Endothelial cell of umbilical vein (primary cell): ENCODE measurements at regions not wholly inside any gene's neighbourhood (a gene's known extent, or its start where the extent isn't known, plus 50 kb on each side); places are given as distances from the start of the nearest gene placed in this dataset.

Source experiments
- BruUV-seq: library from RNA; stranded (reverse); fragments of 400-500 nt; replicated peaks from 2 replicates; lab custom pipeline; 2021; lab: Mats Ljungman, UMichigan
- CTCF ChIA-PET: fragments of 300-600, 350-600 bp; sonication (Branson Sonifier 250); formaldehyde crosslinking; loops from one replicate; lab custom pipeline; 2021; ENCODE audit warnings: antibody characterized with exemption, inconsistent platforms; lab: Charles Lee
- POLR2A ChIA-PET: fragments of 300-600, 350-600 bp; sonication (Branson Sonifier 250); formaldehyde crosslinking; loops from one replicate; lab custom pipeline; 2021; ENCODE audit warnings: antibody characterized with exemption, inconsistent platforms; lab: Charles Lee
- DNase-seq: peaks from one replicate; pipeline ENCODE4 v3.0.0-alpha.2; 2011; ENCODE audit warnings: low read depth, low spot score
- FAIRE-seq: peaks from 2 replicates; lab custom pipeline; 2011; peaks lifted over from hg19 to GRCh38; lab: Jason Lieb, UNC
- H2AFZ ChIP-seq: 2 replicates; pipeline ENCODE4 v1.6.0; 2012; ENCODE audit warnings: low read depth, low read length, control low read depth, inconsistent platforms
- H3K27ac ChIP-seq: 2 replicates; pipeline ENCODE4 v1.5.1; 2011; ENCODE audit warnings: low read depth, mild to moderate bottlenecking, control low read depth, low read length, moderate library complexity; ENCODE audit not compliant: insufficient read depth
- H3K27me3 ChIP-seq, 2 experiments: 2 replicates each; pipeline versions ENCODE4 v1.6.0 to v1.6.1; 2011; ENCODE audit warnings: low read length in 2 of 2, mixed read lengths in 1 of 2; ENCODE audit not compliant: control insufficient read depth in 2 of 2, insufficient read depth in 2 of 2
- H3K36me3 ChIP-seq, 2 experiments: 2 replicates in 1 of 2; 3 replicates in 1 of 2; pipeline ENCODE4 v1.5.1; 2011; ENCODE audit warnings: low read length in 2 of 2, mild to moderate bottlenecking in 1 of 2, moderate library complexity in 1 of 2; ENCODE audit not compliant: control insufficient read depth in 2 of 2, insufficient read depth in 2 of 2; ENCODE audit errors: extremely low read depth in 1 of 2
- H3K4me1 ChIP-seq: 3 replicates; pipeline ENCODE4 v1.5.1; 2011; ENCODE audit warnings: mild to moderate bottlenecking, low read length; ENCODE audit not compliant: control insufficient read depth, insufficient read depth; ENCODE audit errors: extremely low read depth
- H3K4me2 ChIP-seq: 2 replicates; pipeline ENCODE4 v1.6.1; 2011; ENCODE audit warnings: low read length, control low read depth, mixed read lengths; ENCODE audit not compliant: insufficient read depth
- H3K4me3 ChIP-seq, 3 experiments: fragments of 200-600 bp in 1 of 3; sonication (generic), shearing (Covaris generic) in 1 of 3; replicated peaks in 1 of 3; 2 replicates each; pipeline ENCODE4 v1.5.1; 2011 to 2016; ENCODE audit warnings: control low read depth in 3 of 3, low read length in 3 of 3, mild to moderate bottlenecking in 2 of 3, inconsistent platforms in 1 of 3, low read depth in 1 of 3, moderate library complexity in 1 of 3; ENCODE audit not compliant: insufficient read depth in 1 of 3
- H3K79me2 ChIP-seq: 2 replicates; pipeline ENCODE4 v1.6.0; 2012; ENCODE audit warnings: low read length, inconsistent platforms; ENCODE audit not compliant: control insufficient read depth, insufficient read depth
- H3K9ac ChIP-seq: replicated peaks from 2 replicates; pipeline ENCODE3; 2011; ENCODE audit warnings: low read length, control low read depth; ENCODE audit not compliant: insufficient read depth; ENCODE audit errors: extremely low read depth
- H3K9me1 ChIP-seq: replicated peaks from 3 replicates; pipeline ENCODE4 v1.6.0; 2011; ENCODE audit warnings: mild to moderate bottlenecking, low read length; ENCODE audit not compliant: control insufficient read depth, insufficient read depth; ENCODE audit errors: extremely low read depth
- H3K9me3 ChIP-seq: replicated peaks from 2 replicates; pipeline ENCODE4 v1.5.1; 2012; ENCODE audit warnings: low read length, inconsistent platforms; ENCODE audit not compliant: control insufficient read depth, insufficient read depth
- H4K20me1 ChIP-seq: replicated peaks from 2 replicates; pipeline ENCODE3; 2011; ENCODE audit warnings: mild to moderate bottlenecking, low read length; ENCODE audit not compliant: control insufficient read depth, insufficient read depth; ENCODE audit errors: extremely low read depth
- CTCF ChIP-seq, 2 donors: IDR thresholded peaks; 1 replicate in 1 of 2; 2 replicates in 1 of 2; pipeline ENCODE4 v1.5.1; 2011; ENCODE audit warnings: low read length in 2 of 2, mild to moderate bottlenecking in 2 of 2, moderate library complexity in 2 of 2, control low read depth in 1 of 2, inconsistent platforms in 1 of 2, low read depth in 1 of 2; ENCODE audit not compliant: insufficient read depth in 1 of 2; ENCODE audit errors: extremely low read depth in 1 of 2
- EZH2 ChIP-seq: IDR thresholded peaks from 2 replicates; pipeline ENCODE4 v1.6.1; 2012; ENCODE audit warnings: borderline replicate concordance, low read depth, mild to moderate bottlenecking, moderate library complexity, low read length, inconsistent platforms; ENCODE audit not compliant: severe bottlenecking
- FOS ChIP-seq: IDR thresholded peaks from 2 replicates; pipeline ENCODE4 v1.6.1; 2011; ENCODE audit warnings: mild to moderate bottlenecking, low read length, moderate library complexity, borderline replicate concordance; ENCODE audit not compliant: insufficient read depth
- GATA2 ChIP-seq: IDR thresholded peaks from 2 replicates; pipeline ENCODE4 v1.7.0; 2011; ENCODE audit warnings: low read depth, mild to moderate bottlenecking, moderate library complexity, mixed read lengths, low read length; ENCODE audit not compliant: insufficient read length, insufficient read depth
- JUN ChIP-seq: IDR thresholded peaks from 2 replicates; pipeline ENCODE4 v1.6.1; 2011; ENCODE audit warnings: borderline replicate concordance, low read depth; ENCODE audit not compliant: insufficient read length, insufficient read depth
- MAX ChIP-seq: IDR thresholded peaks from 2 replicates; pipeline ENCODE4 v1.6.1; 2011; ENCODE audit not compliant: insufficient read depth, insufficient read length
- MYC ChIP-seq: IDR thresholded peaks from one replicate; pipeline ENCODE4 v1.6.1; 2011; ENCODE audit warnings: mild to moderate bottlenecking, low read depth, low read length
- POLR2A ChIP-seq: IDR thresholded peaks from 2 replicates; pipeline ENCODE4 v1.6.1; 2012; ENCODE audit warnings: low read depth, mild to moderate bottlenecking, control low read depth, low read length
- POLR2AphosphoS5 ChIP-seq: IDR thresholded peaks from 2 replicates; pipeline ENCODE4 v1.6.1; 2012; ENCODE audit warnings: low read depth, mild to moderate bottlenecking, control low read depth, low read length, moderate library complexity; ENCODE audit not compliant: insufficient read depth
- dilution Hi-C: fragments of 300-500 bp; cut with MboI; formaldehyde crosslinking; loops from one replicate; pipeline ENCODE4 v1.15.0; 2019; ENCODE audit warnings: low sequenced_read_pairs; ENCODE audit not compliant: extremely low pct_ligation_motif_present
- intact Hi-C: fragments of 100-400 bp; cut with micrococcal nuclease; formaldehyde crosslinking; loops from one replicate; pipeline ENCODE4 v1.10.0; 2022

GRCh38 chr4:12507868-12508481 lies 976.2 kb downstream of the RAB28 start:
- Histone ChIP-seq H3K79me2 (no peaks in the 10 kb centered on the region), H3K9ac (no peak overlapping the region), H3K36me3 (no peaks in the 10 kb centered on the region), H3K4me1 (no peaks in the 10 kb centered on the region), H3K27me3 (no peaks in the 10 kb centered on the region), H3K9me1 (no peaks in the 10 kb centered on the region), H3K27ac (no peak overlapping the region), H3K4me2 (no peak overlapping the region), H2AFZ (no peak overlapping the region), H4K20me1 (no peaks in the 10 kb centered on the region), H3K9me3 (no peaks in the 10 kb centered on the region), H3K4me3 (no peak overlapping the region)
- TF ChIP-seq POLR2A (no peak), GATA2 (no peak), FOS (no peak), MAX (no peak), MYC (no peak), EZH2 (no peak), JUN (no peak), POLR2AphosphoS5 (no peak), CTCF (IDR thresholded peaks at IDR 0.05; ENCODE audit: extremely low read depth in 1 of 2, insufficient read depth in 1 of 2, low read depth in 1 of 2, low read length in 2 of 2) (no peak)
- POLR2A ChIA-PET: no interaction called here
- DNase-seq (no peak), FAIRE-seq (no peak)
- BruUV-seq: no TSS peak
- intact Hi-C loops: no loop called here
- dilution Hi-C loops: no loop called here
- CTCF ChIA-PET: no interaction called here
